GM04503 (cell line): ENCODE measurements at regions not wholly inside any gene's neighbourhood (a gene's known extent, or its start where the extent isn't known, plus 50 kb on each side); places are given as distances from the start of the nearest gene placed in this dataset.
"Not testable (repeated sequence)": the region's sequence is repeated elsewhere in the genome, so short reads cannot be mapped to it uniquely, and the experiment has no call there.

ENCODE experiments used
- DNase-seq: peaks from one replicate; pipeline ENCODE4 v3.0.0-alpha.2; 2012; ENCODE audit warnings: low read depth

GRCh38 chr3:27779176-27779575, 57.1 kb upstream of the EOMES start:
- no peak for DNase-seq

- no peak for DNase-seq
Observed at GRCh38 chr3:27789420-27789819, 67.3 kb upstream of the EOMES start.

- DNase-seq, result no peak
Observed at GRCh38 chr3:27791956-27792355, 69.8 kb upstream of the EOMES start.

- DNase-seq, result no peak
Observed at GRCh38 chr3:27792869-27793268, 70.7 kb upstream of the EOMES start.

- DNase-seq, result no peak
Observed at GRCh38 chr3:27794211-27794610, 72.1 kb upstream of the EOMES start.

GRCh38 chr3:27796365-27796875, 74.3 kb upstream of the EOMES start:
- no peak for DNase-seq

- no peak for DNase-seq
Observed at GRCh38 chr3:27797773-27798172, 75.7 kb upstream of the EOMES start.

GRCh38 chr3:27800261-27800660, 78.1 kb upstream of the EOMES start:
- DNase-seq, result no peak

GRCh38 chr3:27802425-27802824, 80.3 kb upstream of the EOMES start:
- no peak for DNase-seq

GRCh38 chr3:27802849-27803248, 80.7 kb upstream of the EOMES start:
- no peak for DNase-seq

- DNase-seq, result no peak
Observed at GRCh38 chr3:27805282-27805681, 83.2 kb upstream of the EOMES start.

GRCh38 chr3:27813255-27813654, 91.1 kb upstream of the EOMES start:
- no peak for DNase-seq

- DNase-seq, result not testable (repeated sequence)
Observed at GRCh38 chr3:27821609-27822008, 99.5 kb upstream of the EOMES start.

- DNase-seq, result no peak
Observed at GRCh38 chr3:27824312-27825200, 102.4 kb upstream of the EOMES start.

- DNase-seq, result no peak
Observed at GRCh38 chr3:27826448-27826847, 104.3 kb upstream of the EOMES start.

- no peak for DNase-seq
Observed at GRCh38 chr3:27827041-27827440, 104.9 kb upstream of the EOMES start.

- DNase-seq, result no peak
Observed at GRCh38 chr3:27840807-27841594, 118.9 kb upstream of the EOMES start.

- no peak for DNase-seq
Observed at GRCh38 chr3:27844052-27844675, 122.0 kb upstream of the EOMES start.

GRCh38 chr3:27847697-27848096, 125.6 kb upstream of the EOMES start:
- no peak for DNase-seq

- DNase-seq, result no peak
Observed at GRCh38 chr3:27848826-27849225, 126.7 kb upstream of the EOMES start.

- no peak for DNase-seq
Observed at GRCh38 chr3:27859821-27860220, 137.7 kb upstream of the EOMES start.
